Coronary artery (tissue), 2 donors: ENCODE measurements at regions not wholly inside any gene's neighbourhood (a gene's known extent, or its start where the extent isn't known, plus 50 kb on each side); places are given as distances from the start of the nearest gene placed in this dataset.

Experiments used
- DNase-seq: peaks from one replicate; pipeline ENCODE4 v3.0.0-alpha.2; 2017; ENCODE audit warnings: low spot score
- H3K27ac ChIP-seq, 2 donors: fragments of 200-600 bp; sonication (generic); one replicate each; pipeline ENCODE4 v1.5.1; 2016 to 2019
- H3K4me3 ChIP-seq: fragments of 200-600 bp; sonication (generic); 2 replicates; pipeline ENCODE4 v1.5.1; 2016; ENCODE audit warnings: mild to moderate bottlenecking, moderate library complexity
- CTCF ChIP-seq: fragments of 200-600 bp; sonication (generic); IDR thresholded peaks from one replicate; pipeline ENCODE4 v1.5.1; 2019; ENCODE audit warnings: antibody characterized with exemption

- DNase-seq = no peak
- no peak for TF ChIP-seq CTCF
- Histone ChIP-seq H3K4me3 (no peak overlapping the region), H3K27ac (no peak overlapping the region)
These were observed 315.3 kb upstream of the SLC30A5 start for GRCh38 chr5:68778484-68778883.

GRCh38 chr5:68780299-68780955, 313.4 kb upstream of the SLC30A5 start:
- TF ChIP-seq CTCF = no peak
- Histone ChIP-seq H3K4me3 (no peak overlapping the region), H3K27ac (no peak overlapping the region)
- DNase-seq = no peak

GRCh38 chr5:68793074-68793473, 300.7 kb upstream of the SLC30A5 start:
- Histone ChIP-seq H3K27ac (no peak overlapping the region), H3K4me3 (no peak overlapping the region)
- no peak for DNase-seq
- no peak for TF ChIP-seq CTCF

GRCh38 chr5:68793993-68794392, 299.8 kb upstream of the SLC30A5 start:
- Histone ChIP-seq H3K4me3 (no peak overlapping the region), H3K27ac (no peak overlapping the region)
- no peak for DNase-seq
- no peak for TF ChIP-seq CTCF

GRCh38 chr5:68795190-68795589, 298.6 kb upstream of the SLC30A5 start:
- TF ChIP-seq CTCF = no peak
- Histone ChIP-seq H3K27ac (no peak overlapping the region), H3K4me3 (no peak overlapping the region)
- DNase-seq = no peak

- TF ChIP-seq CTCF = no peak
- no peak overlapping the region for H3K27ac ChIP-seq
- no peak for DNase-seq
- no peak overlapping the region for H3K4me3 ChIP-seq
These were observed 294.7 kb upstream of the SLC30A5 start for GRCh38 chr5:68798877-68799843.
